Muscle of leg (tissue), 3 donors: ENCODE measurements at regions not wholly inside any gene's neighbourhood (a gene's known extent, or its start where the extent isn't known, plus 50 kb on each side); places are given as distances from the start of the nearest gene placed in this dataset.
"Not testable (repeated sequence)": the region's sequence is repeated elsewhere in the genome, so short reads cannot be mapped to it uniquely, and the experiment has no call there.

Experiments
- DNase-seq: peaks from one replicate; pipeline ENCODE4 v3.0.0; 2013
- H3K27ac ChIP-seq: one replicate; pipeline ENCODE4 v1.5.1; 2013; ENCODE audit warnings: mild to moderate bottlenecking, low read length, control low read depth
- H3K27me3 ChIP-seq: one replicate; pipeline ENCODE4 v1.6.1; 2013; ENCODE audit warnings: low read length; ENCODE audit not compliant: control insufficient read depth, insufficient read depth
- H3K36me3 ChIP-seq: one replicate; pipeline ENCODE4 v1.6.1; 2013; ENCODE audit warnings: low read length; ENCODE audit not compliant: control insufficient read depth, insufficient read depth
- H3K4me1 ChIP-seq: one replicate; pipeline ENCODE4 v1.6.1; 2013; ENCODE audit warnings: low read length; ENCODE audit not compliant: control insufficient read depth, insufficient read depth
- H3K4me3 ChIP-seq: one replicate; pipeline ENCODE4 v1.5.1; 2013; ENCODE audit warnings: low read length, control low read depth
- H3K9me3 ChIP-seq: replicated peaks from 2 replicates; pipeline ENCODE4 v1.6.1; 2013; ENCODE audit warnings: low read depth, low read length; ENCODE audit not compliant: control insufficient read depth
- WGBS: methylation state at CpG from one replicate; pipeline ENCODE4 v1.1.5; 2013; ENCODE audit warnings: missing lambda C conversion rate; ENCODE audit not compliant: insufficient coverage; 5-methylcytosine and 5-hydroxymethylcytosine counted together

GRCh38 chr6:113029161-113029560 is 682.0 kb downstream of the RFPL4B start:
- H3K36me3 ChIP-seq, H3K27me3 ChIP-seq, H3K27ac ChIP-seq, H3K4me3 ChIP-seq, H3K9me3 ChIP-seq, DNase-seq, H3K4me1 ChIP-seq: not testable (repeated sequence)
- WGBS = no CpG with 5 or more reads among the region's 2 CpGs

- DNase-seq = no peak
- Histone ChIP-seq H3K4me3 (no peak overlapping the region), H3K9me3 (no peaks in the 10 kb centered on the region), H3K27ac (no peak overlapping the region), H3K36me3 (no peaks in the 10 kb centered on the region), H3K4me1 (no peaks in the 10 kb centered on the region), H3K27me3 (no peaks in the 10 kb centered on the region)
- WGBS = no CpG with 5 or more reads among the region's 3 CpGs
Measured at GRCh38 chr6:113031591-113032238, 684.6 kb downstream of the RFPL4B start.

GRCh38 chr6:113039005-113039404 is 691.9 kb downstream of the RFPL4B start:
- WGBS = 60% methylated on average over 1 of the region's 1 CpG
- Histone ChIP-seq H3K36me3 (no peaks in the 10 kb centered on the region), H3K27me3 (no peaks in the 10 kb centered on the region), H3K9me3 (no peaks in the 10 kb centered on the region), H3K4me3 (no peak overlapping the region), H3K27ac (no peak overlapping the region), H3K4me1 (no peaks in the 10 kb centered on the region)
- DNase-seq = no peak

GRCh38 chr6:113047148-113047547 is 700.0 kb downstream of the RFPL4B start:
- H3K4me3 ChIP-seq = no peak overlapping the region
- no peak overlapping the region for H3K27ac ChIP-seq
- DNase-seq = no peak
- peaks cover 6% of the 10 kb centered on the region for H3K4me1 ChIP-seq
- H3K27me3 ChIP-seq = no peaks in the 10 kb centered on the region
- WGBS = no CpG with 5 or more reads among the region's 1 CpG
- no peaks in the 10 kb centered on the region for H3K9me3 ChIP-seq
- no peaks in the 10 kb centered on the region for H3K36me3 ChIP-seq

- Histone ChIP-seq H3K9me3 (no peaks in the 10 kb centered on the region), H3K4me1 (peaks cover 6% of the 10 kb centered on the region), H3K36me3 (no peaks in the 10 kb centered on the region)
Measured at GRCh38 chr6:113047932-113048331, 700.8 kb downstream of the RFPL4B start.

GRCh38 chr6:113048741-113049140 is 701.6 kb downstream of the RFPL4B start:
- Histone ChIP-seq H3K4me3 (no peak overlapping the region), H3K9me3 (no peaks in the 10 kb centered on the region), H3K27ac (no peak overlapping the region), H3K36me3 (no peaks in the 10 kb centered on the region), H3K4me1 (peaks cover 6% of the 10 kb centered on the region), H3K27me3 (no peaks in the 10 kb centered on the region)
- WGBS = no CpG with 5 or more reads among the region's 3 CpGs
- no peak for DNase-seq

More at GRCh38 chr6:113047932-113048331, 700.8 kb downstream of the RFPL4B start:
- Histone ChIP-seq H3K27me3 (no peaks in the 10 kb centered on the region), H3K27ac (no peak overlapping the region), H3K4me3 (no peak overlapping the region)
- DNase-seq = no peak
- 78% methylated on average over 1 of the region's 2 CpGs for WGBS

GRCh38 chr6:113049190-113049589 is 702.1 kb downstream of the RFPL4B start:
- H3K36me3 ChIP-seq = no peaks in the 10 kb centered on the region
- no peaks in the 10 kb centered on the region for H3K9me3 ChIP-seq
- H3K27me3 ChIP-seq = no peaks in the 10 kb centered on the region
- H3K4me1 ChIP-seq = peaks cover 6% of the 10 kb centered on the region
- no peak overlapping the region for H3K4me3 ChIP-seq
- H3K27ac ChIP-seq = no peak overlapping the region
- DNase-seq = no peak
- 71% methylated on average over 1 of the region's 2 CpGs for WGBS

GRCh38 chr6:113050010-113050858 is 703.1 kb downstream of the RFPL4B start:
- WGBS = 16% methylated on average over 3 of the region's 6 CpGs
- no peak overlapping the region for H3K4me3 ChIP-seq
- peak overlapping the region; percentile 67 for H3K27ac ChIP-seq
- H3K27me3 ChIP-seq = no peaks in the 10 kb centered on the region
- no peaks in the 10 kb centered on the region for H3K9me3 ChIP-seq
- peak; percentile 82 for DNase-seq
- H3K4me1 ChIP-seq = peaks cover 6% of the 10 kb centered on the region
- no peaks in the 10 kb centered on the region for H3K36me3 ChIP-seq

- no peaks in the 10 kb centered on the region for H3K36me3 ChIP-seq
- H3K4me1 ChIP-seq = peaks cover 6% of the 10 kb centered on the region
- DNase-seq = peak; percentile 59
- WGBS = 40% methylated on average over 2 of the region's 5 CpGs
- H3K27me3 ChIP-seq = no peaks in the 10 kb centered on the region
- peaks cover 2% of the 10 kb centered on the region for H3K9me3 ChIP-seq
- peak overlapping the region; percentile 67 for H3K27ac ChIP-seq
- H3K4me3 ChIP-seq = no peak overlapping the region
Measured at GRCh38 chr6:113050979-113051378, 703.8 kb downstream of the RFPL4B start.

GRCh38 chr6:113052506-113052905 is 705.4 kb downstream of the RFPL4B start:
- H3K27ac ChIP-seq = no peak overlapping the region
- 45% methylated on average over 2 of the region's 3 CpGs for WGBS
- DNase-seq = peak; percentile 56
- H3K9me3 ChIP-seq = peaks cover 5% of the 10 kb centered on the region
- peaks cover 6% of the 10 kb centered on the region for H3K4me1 ChIP-seq
- H3K36me3 ChIP-seq = no peaks in the 10 kb centered on the region
- H3K27me3 ChIP-seq = no peaks in the 10 kb centered on the region
- no peak overlapping the region for H3K4me3 ChIP-seq
